ENCODE measurements at regions not wholly inside any gene's neighbourhood (a gene's known extent, or its start where the extent isn't known, plus 50 kb on each side); places are given as distances from the start of the nearest gene placed in this dataset.
A peak's percentile ranks its signal among the peaks of the same experiment; 100 is the strongest.

GRCh38 chr2:65566617-65567016 lies 134.2 kb upstream of the SPRED2 start:
- DNase-seq (ENCODE audit: low spot score) = no peak

- DNase-seq (ENCODE audit: low spot score) = no peak
Observed at GRCh38 chr2:65565681-65566080, 133.3 kb upstream of the SPRED2 start.

GRCh38 chr2:65564299-65564698 lies 131.9 kb upstream of the SPRED2 start:
- no peak for DNase-seq (ENCODE audit: low spot score)

GRCh38 chr2:65562890-65563289 lies 130.5 kb upstream of the SPRED2 start:
- no peak for DNase-seq (ENCODE audit: low spot score)

- DNase-seq (ENCODE audit: low spot score) = no peak
Observed at GRCh38 chr2:65558743-65559142, 126.3 kb upstream of the SPRED2 start.

GRCh38 chr2:65557616-65558573 lies 125.5 kb upstream of the SPRED2 start:
- no peak for DNase-seq (ENCODE audit: low spot score)

- DNase-seq (ENCODE audit: low spot score) = peak; percentile 36
Observed at GRCh38 chr2:65554765-65555591, 122.6 kb upstream of the SPRED2 start.

- DNase-seq (ENCODE audit: low spot score) = no peak
Observed at GRCh38 chr2:65553504-65554074, 121.2 kb upstream of the SPRED2 start.

GRCh38 chr2:65551528-65551927 lies 119.1 kb upstream of the SPRED2 start:
- DNase-seq (ENCODE audit: low spot score) = no peak

- DNase-seq (ENCODE audit: low spot score) = no peak
Observed at GRCh38 chr2:65550246-65550645, 117.8 kb upstream of the SPRED2 start.

- no peak for DNase-seq (ENCODE audit: low spot score)
Observed at GRCh38 chr2:65549631-65550030, 117.2 kb upstream of the SPRED2 start.

- DNase-seq (ENCODE audit: low spot score) = no peak
Observed at GRCh38 chr2:65549257-65549627, 116.8 kb upstream of the SPRED2 start.

GRCh38 chr2:65548576-65549256 lies 116.3 kb upstream of the SPRED2 start:
- DNase-seq (ENCODE audit: low spot score) = no peak

GRCh38 chr2:65548064-65548463 lies 115.7 kb upstream of the SPRED2 start:
- DNase-seq (ENCODE audit: low spot score) = no peak

GRCh38 chr2:65545837-65546805 lies 113.7 kb upstream of the SPRED2 start:
- DNase-seq (ENCODE audit: low spot score) = peak; percentile 57

GRCh38 chr2:65541773-65542172 lies 109.4 kb upstream of the SPRED2 start:
- DNase-seq (ENCODE audit: low spot score) = no peak

GRCh38 chr2:65539633-65540032 lies 107.2 kb upstream of the SPRED2 start:
- no peak for DNase-seq (ENCODE audit: low spot score)

GRCh38 chr2:65537651-65538385 lies 105.4 kb upstream of the SPRED2 start:
- DNase-seq (ENCODE audit: low spot score) = no peak

- DNase-seq (ENCODE audit: low spot score) = no peak
Observed at GRCh38 chr2:65536596-65536995, 104.2 kb upstream of the SPRED2 start.

GRCh38 chr2:65532937-65533336 lies 100.5 kb upstream of the SPRED2 start:
- DNase-seq (ENCODE audit: low spot score) = no peak

Measured in AG08395 (cell line).